Fibroblast of villous mesenchyme (primary cell): ENCODE measurements at regions not wholly inside any gene's neighbourhood (a gene's known extent, or its start where the extent isn't known, plus 50 kb on each side); places are given as distances from the start of the nearest gene placed in this dataset.

ENCODE experiments used
- DNase-seq: peaks from one replicate; pipeline ENCODE4 v3.0.0-alpha.2; 2010; ENCODE audit warnings: low read depth
- H3K4me3 ChIP-seq: 2 replicates; pipeline ENCODE4 v1.5.1; 2011; ENCODE audit warnings: low read depth, mild to moderate bottlenecking, low read length
- CTCF ChIP-seq: IDR thresholded peaks from 2 replicates; pipeline ENCODE4 v1.5.1; 2012; ENCODE audit warnings: low read depth, mild to moderate bottlenecking, low read length; ENCODE audit not compliant: insufficient read depth

DNA sequence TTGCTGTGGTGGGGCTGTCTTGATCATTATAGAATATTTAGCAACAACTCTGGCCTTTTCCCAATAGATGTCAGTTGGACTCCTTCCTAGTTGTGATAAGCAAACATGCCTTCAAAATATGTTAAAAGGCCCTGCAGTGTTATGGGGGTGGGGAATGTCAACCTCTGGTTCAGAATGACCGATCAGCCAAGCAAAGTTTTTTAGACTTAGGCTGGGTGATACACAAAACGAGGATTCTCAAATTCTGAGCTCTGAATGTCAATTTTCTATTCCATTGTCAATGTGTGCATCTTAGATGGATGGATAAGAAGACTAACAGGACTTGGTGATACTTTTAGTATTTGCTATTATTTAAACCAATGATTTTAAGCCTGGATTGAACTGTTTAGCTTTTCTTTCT lies 940.0 kb upstream of the GRIA3 start:
- H3K4me3 ChIP-seq: no peak overlapping the region
- no peak for DNase-seq
- TF ChIP-seq CTCF: no peak

DNA sequence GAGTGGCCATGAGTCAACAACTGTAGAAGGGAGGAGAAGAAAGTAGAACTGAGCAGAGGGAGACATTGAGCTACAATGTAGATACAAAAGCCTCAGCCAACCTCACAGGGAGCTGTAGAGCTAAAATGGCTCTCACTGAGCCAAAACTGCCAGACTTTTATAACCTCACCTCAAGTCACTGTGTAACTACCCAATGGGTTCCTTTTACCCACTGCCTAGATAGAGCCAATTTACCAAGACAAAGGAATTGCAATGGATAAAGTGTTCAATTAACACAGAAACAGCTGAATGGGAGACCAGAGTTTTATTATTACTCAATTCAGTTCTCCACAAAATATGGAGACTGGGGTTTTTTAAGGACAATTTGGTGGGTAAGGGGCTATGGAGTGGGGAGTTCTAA lies 938.9 kb upstream of the GRIA3 start:
- no peak for TF ChIP-seq CTCF
- H3K4me3 ChIP-seq: no peak overlapping the region
- DNase-seq: no peak

DNA sequence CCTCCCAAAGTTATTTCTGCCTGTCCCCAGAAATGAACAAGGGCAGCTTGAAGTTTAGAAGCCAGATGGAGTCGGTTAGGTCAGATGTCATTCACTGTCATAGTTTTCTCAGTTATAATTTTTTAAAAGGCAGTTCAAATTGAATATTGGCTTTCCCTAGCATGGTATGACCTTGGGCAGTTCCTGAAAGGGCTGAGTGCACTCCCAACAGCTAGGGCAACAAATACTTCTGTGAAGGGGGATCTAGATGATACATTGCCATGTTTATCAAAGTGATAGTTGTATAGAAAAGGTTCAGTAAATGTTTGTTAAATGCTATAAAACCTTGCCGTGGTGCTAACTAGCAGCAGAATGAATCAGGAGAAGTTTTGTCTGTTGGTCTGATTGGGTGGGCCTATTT lies 938.1 kb upstream of the GRIA3 start:
- no peak for TF ChIP-seq CTCF
- no peak for DNase-seq
- H3K4me3 ChIP-seq: no peak overlapping the region

- DNase-seq: no peak
- no peak for TF ChIP-seq CTCF
- H3K4me3 ChIP-seq: no peak overlapping the region
Measured at GRCh38 chrX:122246937-122247336, 937.1 kb upstream of the GRIA3 start.

- no peak for DNase-seq
- no peak overlapping the region for H3K4me3 ChIP-seq
- no peak for TF ChIP-seq CTCF
Measured at GRCh38 chrX:122248681-122249080, 935.4 kb upstream of the GRIA3 start.

DNA sequence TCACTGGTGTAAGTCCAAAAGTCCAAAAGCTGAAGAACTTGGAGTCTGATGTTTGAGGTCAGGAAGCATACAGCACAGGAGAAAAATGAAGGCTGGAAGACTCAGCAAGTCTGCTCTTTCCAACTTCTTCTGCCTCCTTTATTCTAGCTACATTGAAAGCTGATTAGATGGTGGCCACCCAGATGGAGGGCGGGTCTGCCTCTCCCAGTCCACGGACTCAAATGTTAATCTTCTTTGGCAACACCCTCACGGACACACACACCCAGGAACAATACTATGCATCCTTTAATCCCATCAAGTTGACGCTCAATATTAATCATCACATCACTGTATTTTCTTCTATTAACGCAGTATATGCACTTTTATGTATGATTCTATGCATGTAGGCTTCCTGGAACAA lies 931.6 kb upstream of the GRIA3 start:
- H3K4me3 ChIP-seq: no peak overlapping the region
- no peak for DNase-seq
- no peak for TF ChIP-seq CTCF

DNA sequence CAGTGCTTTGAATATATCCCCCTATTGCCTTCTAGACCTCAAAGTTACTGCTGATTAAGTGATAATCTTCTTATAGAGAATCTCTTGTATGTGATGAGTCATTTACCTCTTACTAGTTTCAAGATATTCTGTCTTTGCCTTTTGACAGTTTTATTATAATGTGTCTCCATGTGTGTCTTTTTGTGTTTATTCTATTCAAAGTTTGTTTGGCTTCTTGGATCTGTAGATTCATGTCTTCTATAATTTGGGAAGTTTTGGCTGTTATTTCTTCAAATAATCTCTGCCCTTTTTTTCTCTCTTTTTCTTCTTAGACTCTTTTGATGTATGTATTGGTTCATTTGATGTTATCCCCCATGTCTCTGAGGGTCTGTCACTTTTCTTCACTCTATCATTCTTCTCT lies 915.7 kb upstream of the GRIA3 start:
- no peak for DNase-seq
- H3K4me3 ChIP-seq: no peak overlapping the region
- no peak for TF ChIP-seq CTCF
